Peyer's patch (tissue), 4 donors: ENCODE measurements at regions not wholly inside any gene's neighbourhood (a gene's known extent, or its start where the extent isn't known, plus 50 kb on each side); places are given as distances from the start of the nearest gene placed in this dataset.

Source experiments
- POLR2A ChIP-seq, 2 donors: fragments of 450-650 bp; IDR thresholded peaks; one replicate each; pipeline ENCODE4 v1.5.1; 2017; ENCODE audit warnings: antibody characterized with exemption in 2 of 2, mild to moderate bottlenecking in 2 of 2, moderate library complexity in 2 of 2
- TF ChIP-seq, protein P1 (sequence below), 6 experiments: fragments of 450-650 bp in 4 of 6; fragments of 200-600 bp in 2 of 6; sonication (generic) in 1 of 6; IDR thresholded peaks; one replicate each; pipeline ENCODE4 v1.5.1; 2017 to 2019; ENCODE audit warnings: antibody characterized with exemption in 6 of 6, mild to moderate bottlenecking in 3 of 6, moderate library complexity in 1 of 6

DNA sequence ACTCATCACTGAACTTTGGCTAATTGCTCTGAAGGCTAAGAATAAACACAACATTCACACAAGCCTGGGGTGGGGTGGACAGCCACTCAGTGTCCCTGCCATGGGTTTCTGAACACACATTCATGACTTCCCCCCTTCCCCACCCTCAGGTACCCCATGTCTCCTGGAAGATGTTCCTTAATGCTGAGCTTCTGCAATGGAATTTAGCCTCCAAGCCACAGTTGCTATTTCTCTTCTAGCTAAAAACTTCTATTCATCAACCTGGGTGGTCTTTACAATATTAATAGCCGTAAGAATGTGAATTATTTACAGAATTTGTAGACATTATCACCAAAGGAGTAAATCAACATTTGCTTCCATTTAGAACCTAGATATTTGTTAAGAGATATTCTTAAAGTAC, 175.1 kb downstream of the ACKR3 start:
- TF ChIP-seq POLR2A (IDR thresholded peaks at IDR 0.05): no peak
- TF ChIP-seq, protein P1, sequence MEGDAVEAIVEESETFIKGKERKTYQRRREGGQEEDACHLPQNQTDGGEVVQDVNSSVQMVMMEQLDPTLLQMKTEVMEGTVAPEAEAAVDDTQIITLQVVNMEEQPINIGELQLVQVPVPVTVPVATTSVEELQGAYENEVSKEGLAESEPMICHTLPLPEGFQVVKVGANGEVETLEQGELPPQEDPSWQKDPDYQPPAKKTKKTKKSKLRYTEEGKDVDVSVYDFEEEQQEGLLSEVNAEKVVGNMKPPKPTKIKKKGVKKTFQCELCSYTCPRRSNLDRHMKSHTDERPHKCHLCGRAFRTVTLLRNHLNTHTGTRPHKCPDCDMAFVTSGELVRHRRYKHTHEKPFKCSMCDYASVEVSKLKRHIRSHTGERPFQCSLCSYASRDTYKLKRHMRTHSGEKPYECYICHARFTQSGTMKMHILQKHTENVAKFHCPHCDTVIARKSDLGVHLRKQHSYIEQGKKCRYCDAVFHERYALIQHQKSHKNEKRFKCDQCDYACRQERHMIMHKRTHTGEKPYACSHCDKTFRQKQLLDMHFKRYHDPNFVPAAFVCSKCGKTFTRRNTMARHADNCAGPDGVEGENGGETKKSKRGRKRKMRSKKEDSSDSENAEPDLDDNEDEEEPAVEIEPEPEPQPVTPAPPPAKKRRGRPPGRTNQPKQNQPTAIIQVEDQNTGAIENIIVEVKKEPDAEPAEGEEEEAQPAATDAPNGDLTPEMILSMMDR (IDR thresholded peaks at IDR 0.05): no peak
